K562 (cell line): ENCODE measurements at regions not wholly inside any gene's neighbourhood (a gene's known extent, or its start where the extent isn't known, plus 50 kb on each side); places are given as distances from the start of the nearest gene placed in this dataset.

Experiments
- BRF1 ChIP-seq: IDR thresholded peaks from 3 replicates; pipeline ENCODE4 v1.6.1; 2011; ENCODE audit warnings: borderline replicate concordance, mild to moderate bottlenecking; ENCODE audit not compliant: insufficient read length; ENCODE audit errors: extremely low read depth
- CEBPB ChIP-seq: fragments of 450-650 bp; IDR thresholded peaks from 2 replicates; pipeline ENCODE4 v1.6.1; 2016; ENCODE audit warnings: missing genetic modification characterization, missing compliant biosample characterization
- CTCF ChIP-seq, 3 experiments: IDR thresholded peaks in 2 of 3; conservative IDR thresholded peaks in 1 of 3; 2 replicates each; pipeline ENCODE4 v1.5.1; 2011 to 2012; ENCODE audit warnings: low read length in 3 of 3, mild to moderate bottlenecking in 3 of 3, control low read depth in 2 of 3, improper control_type of control experiment in 1 of 3, inconsistent platforms in 1 of 3, low read depth in 1 of 3, mixed read lengths in 1 of 3, moderate library complexity in 1 of 3; ENCODE audit not compliant: insufficient read depth in 2 of 3
- FOXJ3 ChIP-seq: sonication (generic); formaldehyde crosslinking; IDR thresholded peaks from 2 replicates; pipeline ENCODE4 v1.4.0; 2020; ENCODE audit warnings: mild to moderate bottlenecking, missing genetic modification reagents
- GABPA ChIP-seq: fragments of 200-800 bp; sonication (Bioruptor generic); conservative IDR thresholded peaks from 2 replicates; pipeline ENCODE4 v1.6.1; 2016; ENCODE audit warnings: low read depth, missing genetic modification characterization, missing compliant biosample characterization
- JUND ChIP-seq, 2 experiments: IDR thresholded peaks; 2 replicates in 1 of 2; 3 replicates in 1 of 2; pipeline ENCODE4 v1.6.1; 2011; ENCODE audit warnings: borderline replicate concordance in 2 of 2, low read depth in 2 of 2, low read length in 2 of 2, improper control_type of control experiment in 1 of 2, missing biosample characterization in 1 of 2, missing genetic modification characterization in 1 of 2, missing genetic modification reagents in 1 of 2
- MLLT1 ChIP-seq, 2 experiments: fragments of 450-650 bp; IDR thresholded peaks; 2 replicates each; pipeline ENCODE4 v1.6.1; 2016
- NCOA2 ChIP-seq, 2 experiments: fragments of 450-650 bp; IDR thresholded peaks; 2 replicates each; pipeline ENCODE4 v1.6.1; 2018; ENCODE audit warnings: mild to moderate bottlenecking in 2 of 2, moderate library complexity in 1 of 2; ENCODE audit not compliant: partially characterized antibody in 2 of 2
- POLR2A ChIP-seq: fragments of 450-650 bp; conservative IDR thresholded peaks from 2 replicates; pipeline ENCODE4 v1.6.1; 2016
- USF2 ChIP-seq: sonication (generic); formaldehyde crosslinking; IDR thresholded peaks from 2 replicates; pipeline ENCODE4 v1.5.0; 2020; ENCODE audit warnings: missing genetic modification reagents
- ZNF3 ChIP-seq: fragments of 250-450 bp; sonication (Bioruptor Pico); IDR thresholded peaks from 2 replicates; pipeline ENCODE4 v1.5.0; 2021; ENCODE audit warnings: mild to moderate bottlenecking, moderate library complexity
- TF ChIP-seq, protein P1 (sequence below): fragments of 450-650 bp; IDR thresholded peaks from one replicate; pipeline ENCODE4 v1.6.1; 2018; ENCODE audit warnings: mild to moderate bottlenecking, moderate library complexity; ENCODE audit not compliant: partially characterized antibody
- TF ChIP-seq, protein P2 (sequence below): fragments of 450-650 bp; IDR thresholded peaks from 2 replicates; pipeline ENCODE4 v1.6.1; 2016; ENCODE audit warnings: mild to moderate bottlenecking

DNA sequence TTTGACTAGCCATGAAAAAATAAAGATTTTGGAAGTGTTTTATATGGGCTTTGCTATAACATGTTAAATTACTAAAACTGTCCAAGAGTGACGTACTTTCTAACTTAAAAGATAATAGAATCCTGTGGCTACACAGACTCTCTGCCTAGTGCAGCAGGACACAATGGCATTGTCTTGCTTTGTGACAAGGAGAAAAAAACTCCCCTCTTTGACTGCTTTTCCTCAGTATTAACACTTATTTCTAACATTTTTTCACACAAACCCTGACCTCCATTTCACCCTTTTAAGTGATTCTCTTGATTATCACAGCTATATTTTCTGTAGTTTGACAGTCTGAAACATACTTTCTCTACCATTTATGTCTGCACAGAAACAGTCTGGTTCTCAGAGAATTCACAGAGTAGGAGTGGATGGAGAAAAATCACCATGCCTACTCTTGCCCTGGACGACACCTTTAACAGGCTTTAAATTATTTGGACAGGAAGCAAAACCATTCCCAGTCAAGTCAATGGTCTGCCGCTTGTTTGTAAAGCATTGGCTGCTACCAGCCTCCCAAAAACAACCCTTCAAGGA lies 336.3 kb upstream of the SMIM30 start:
- TF ChIP-seq USF2 (no peak), CTCF (IDR thresholded peaks at IDR 0.05 in 2 of 3, conservative IDR thresholded peaks at IDR 0.05 in 1 of 3; ENCODE audit: insufficient read depth in 2 of 3, low read depth in 1 of 3, low read length in 3 of 3) (no peak), ZNF3 (no peak), GABPA (tag) (no peak), MLLT1 (IDR thresholded peaks at IDR 0.05) (no peak), NCOA2 (IDR thresholded peaks at IDR 0.05; ENCODE audit: partially characterized antibody in 2 of 2) (no peak), CEBPB (tag) (no peak), POLR2A (no peak), BRF1 (no peak), JUND (IDR thresholded peaks at IDR 0.05; ENCODE audit: borderline replicate concordance, low read depth, low read length) (no peak), JUND (tag; IDR thresholded peaks at IDR 0.05; ENCODE audit: borderline replicate concordance, low read depth, low read length) (no peak), FOXJ3 (CRISPR knock-in tag) (no peak)
- TF ChIP-seq, protein P1, sequence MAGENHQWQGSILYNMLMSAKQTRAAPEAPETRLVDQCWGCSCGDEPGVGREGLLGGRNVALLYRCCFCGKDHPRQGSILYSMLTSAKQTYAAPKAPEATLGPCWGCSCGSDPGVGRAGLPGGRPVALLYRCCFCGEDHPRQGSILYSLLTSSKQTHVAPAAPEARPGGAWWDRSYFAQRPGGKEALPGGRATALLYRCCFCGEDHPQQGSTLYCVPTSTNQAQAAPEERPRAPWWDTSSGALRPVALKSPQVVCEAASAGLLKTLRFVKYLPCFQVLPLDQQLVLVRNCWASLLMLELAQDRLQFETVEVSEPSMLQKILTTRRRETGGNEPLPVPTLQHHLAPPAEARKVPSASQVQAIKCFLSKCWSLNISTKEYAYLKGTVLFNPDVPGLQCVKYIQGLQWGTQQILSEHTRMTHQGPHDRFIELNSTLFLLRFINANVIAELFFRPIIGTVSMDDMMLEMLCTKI: no peak
- TF ChIP-seq, protein P2, sequence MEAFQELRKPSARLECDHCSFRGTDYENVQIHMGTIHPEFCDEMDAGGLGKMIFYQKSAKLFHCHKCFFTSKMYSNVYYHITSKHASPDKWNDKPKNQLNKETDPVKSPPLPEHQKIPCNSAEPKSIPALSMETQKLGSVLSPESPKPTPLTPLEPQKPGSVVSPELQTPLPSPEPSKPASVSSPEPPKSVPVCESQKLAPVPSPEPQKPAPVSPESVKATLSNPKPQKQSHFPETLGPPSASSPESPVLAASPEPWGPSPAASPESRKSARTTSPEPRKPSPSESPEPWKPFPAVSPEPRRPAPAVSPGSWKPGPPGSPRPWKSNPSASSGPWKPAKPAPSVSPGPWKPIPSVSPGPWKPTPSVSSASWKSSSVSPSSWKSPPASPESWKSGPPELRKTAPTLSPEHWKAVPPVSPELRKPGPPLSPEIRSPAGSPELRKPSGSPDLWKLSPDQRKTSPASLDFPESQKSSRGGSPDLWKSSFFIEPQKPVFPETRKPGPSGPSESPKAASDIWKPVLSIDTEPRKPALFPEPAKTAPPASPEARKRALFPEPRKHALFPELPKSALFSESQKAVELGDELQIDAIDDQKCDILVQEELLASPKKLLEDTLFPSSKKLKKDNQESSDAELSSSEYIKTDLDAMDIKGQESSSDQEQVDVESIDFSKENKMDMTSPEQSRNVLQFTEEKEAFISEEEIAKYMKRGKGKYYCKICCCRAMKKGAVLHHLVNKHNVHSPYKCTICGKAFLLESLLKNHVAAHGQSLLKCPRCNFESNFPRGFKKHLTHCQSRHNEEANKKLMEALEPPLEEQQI: no peak
